ENCODE measurements at regions not wholly inside any gene's neighbourhood (a gene's known extent, or its start where the extent isn't known, plus 50 kb on each side); places are given as distances from the start of the nearest gene placed in this dataset.

DNA sequence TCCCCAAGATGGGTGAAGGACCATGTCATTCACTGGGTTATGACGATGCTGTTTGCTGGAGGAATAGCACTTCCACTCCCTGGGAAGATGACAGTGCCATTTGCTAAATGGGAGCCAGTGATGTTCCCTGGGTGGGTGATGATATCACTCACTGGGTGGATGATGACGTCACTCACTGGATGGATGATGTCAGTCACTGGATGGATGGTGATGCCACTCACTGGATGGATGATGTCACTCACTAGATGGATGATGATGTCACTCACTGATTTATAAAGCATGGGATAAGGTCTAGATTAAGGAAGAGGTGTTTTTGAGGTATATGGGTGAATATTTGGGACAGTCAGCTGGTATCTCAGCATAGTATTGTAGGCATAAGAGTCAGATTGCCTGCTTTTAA, 457.2 kb downstream of the AJAP1 start:
- Histone ChIP-seq H3K9me3 (no peaks in the 10 kb centered on the region), H3K4me3 (no peak overlapping the region), H3K27ac (no peak overlapping the region), H3K27me3 (peaks cover 0 to 5% of the 10 kb centered on the region in 2 donors), H3K4me1 (no peaks in the 10 kb centered on the region), H3K36me3 (no peaks in the 10 kb centered on the region)
- intact Hi-C loops (cut with DNase I) = no loop called here
- no peak for TF ChIP-seq POLR2A (IDR thresholded peaks at IDR 0.05)
- TF ChIP-seq, protein P1, sequence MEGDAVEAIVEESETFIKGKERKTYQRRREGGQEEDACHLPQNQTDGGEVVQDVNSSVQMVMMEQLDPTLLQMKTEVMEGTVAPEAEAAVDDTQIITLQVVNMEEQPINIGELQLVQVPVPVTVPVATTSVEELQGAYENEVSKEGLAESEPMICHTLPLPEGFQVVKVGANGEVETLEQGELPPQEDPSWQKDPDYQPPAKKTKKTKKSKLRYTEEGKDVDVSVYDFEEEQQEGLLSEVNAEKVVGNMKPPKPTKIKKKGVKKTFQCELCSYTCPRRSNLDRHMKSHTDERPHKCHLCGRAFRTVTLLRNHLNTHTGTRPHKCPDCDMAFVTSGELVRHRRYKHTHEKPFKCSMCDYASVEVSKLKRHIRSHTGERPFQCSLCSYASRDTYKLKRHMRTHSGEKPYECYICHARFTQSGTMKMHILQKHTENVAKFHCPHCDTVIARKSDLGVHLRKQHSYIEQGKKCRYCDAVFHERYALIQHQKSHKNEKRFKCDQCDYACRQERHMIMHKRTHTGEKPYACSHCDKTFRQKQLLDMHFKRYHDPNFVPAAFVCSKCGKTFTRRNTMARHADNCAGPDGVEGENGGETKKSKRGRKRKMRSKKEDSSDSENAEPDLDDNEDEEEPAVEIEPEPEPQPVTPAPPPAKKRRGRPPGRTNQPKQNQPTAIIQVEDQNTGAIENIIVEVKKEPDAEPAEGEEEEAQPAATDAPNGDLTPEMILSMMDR (IDR thresholded peaks at IDR 0.05) = no peak
- 50% methylated on average over 2 of the region's 2 CpGs for WGBS (ENCODE audit: insufficient coverage, low coverage, low lambda C conversion rate, missing lambda C conversion rate)
- no peak for ATAC-seq
- no peak for DNase-seq

DNA sequence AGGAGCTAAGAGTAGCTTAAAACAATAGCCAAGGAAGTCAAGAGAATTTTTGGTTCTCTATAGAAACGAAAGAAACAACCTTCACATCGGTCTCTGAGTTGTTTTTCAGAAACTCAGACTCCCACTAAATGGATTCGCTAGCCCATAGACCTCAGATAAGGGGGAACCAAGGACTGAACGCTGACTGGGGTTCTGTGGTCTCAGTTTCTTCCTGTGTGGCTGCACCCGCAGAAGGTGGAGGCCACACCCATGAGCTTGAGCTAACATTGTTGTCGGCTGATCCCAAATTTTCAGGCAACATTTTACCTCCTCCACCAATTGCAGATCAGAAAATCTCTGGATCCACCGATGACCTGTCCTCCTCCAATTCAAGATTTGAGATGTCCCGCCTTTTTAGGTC, 456.1 kb downstream of the AJAP1 start:
- no peak overlapping the region for H3K4me3 ChIP-seq
- TF ChIP-seq POLR2A (IDR thresholded peaks at IDR 0.05) = no peak
- TF ChIP-seq, protein P1 (IDR thresholded peaks at IDR 0.05) = no peak
- H3K27me3 ChIP-seq = peaks cover 0 to 5% of the 10 kb centered on the region in 2 donors
- ATAC-seq = no peak
- H3K4me1 ChIP-seq = no peaks in the 10 kb centered on the region
- no peak overlapping the region for H3K27ac ChIP-seq
- H3K9me3 ChIP-seq = no peaks in the 10 kb centered on the region
- intact Hi-C loops (cut with DNase I) = no loop called here
- no peak for DNase-seq
- WGBS (ENCODE audit: insufficient coverage, low coverage, low lambda C conversion rate, missing lambda C conversion rate) = 24% methylated on average over 4 of the region's 8 CpGs
- H3K36me3 ChIP-seq = no peaks in the 10 kb centered on the region

DNA sequence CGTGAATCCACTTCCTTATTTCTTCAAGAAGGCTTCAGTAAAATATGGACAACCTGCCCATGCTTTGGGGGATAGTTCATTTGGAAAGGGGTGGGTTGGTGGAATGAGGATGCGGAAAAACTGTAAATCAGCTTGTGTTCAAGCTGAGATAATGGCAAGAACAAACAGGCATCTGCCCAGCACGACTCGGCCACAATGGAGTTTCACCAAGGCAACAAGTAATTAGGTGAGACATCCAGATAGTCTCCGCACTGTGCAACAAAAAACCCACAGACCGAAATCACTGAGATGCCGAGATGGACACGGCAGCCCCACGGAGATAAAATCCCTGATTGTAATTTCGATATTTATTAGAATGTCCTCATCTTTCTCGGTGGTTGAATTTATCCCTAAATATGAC, 455.2 kb downstream of the AJAP1 start:
- DNase-seq (no peak), ATAC-seq (no peak)
- H3K36me3 ChIP-seq = no peaks in the 10 kb centered on the region
- no peaks in the 10 kb centered on the region for H3K4me1 ChIP-seq
- H3K27ac ChIP-seq = no peak overlapping the region
- H3K27me3 ChIP-seq = peaks cover 0 to 5% of the 10 kb centered on the region in 2 donors
- TF ChIP-seq POLR2A (IDR thresholded peaks at IDR 0.05) = no peak
- TF ChIP-seq, protein P1 (IDR thresholded peaks at IDR 0.05) = no peak
- no peak overlapping the region for H3K4me3 ChIP-seq
- intact Hi-C loops (cut with DNase I) = no loop called here
- no peaks in the 10 kb centered on the region for H3K9me3 ChIP-seq
- 50% methylated on average over 11 of the region's 11 CpGs for WGBS (ENCODE audit: insufficient coverage, low coverage, low lambda C conversion rate, missing lambda C conversion rate)

DNA sequence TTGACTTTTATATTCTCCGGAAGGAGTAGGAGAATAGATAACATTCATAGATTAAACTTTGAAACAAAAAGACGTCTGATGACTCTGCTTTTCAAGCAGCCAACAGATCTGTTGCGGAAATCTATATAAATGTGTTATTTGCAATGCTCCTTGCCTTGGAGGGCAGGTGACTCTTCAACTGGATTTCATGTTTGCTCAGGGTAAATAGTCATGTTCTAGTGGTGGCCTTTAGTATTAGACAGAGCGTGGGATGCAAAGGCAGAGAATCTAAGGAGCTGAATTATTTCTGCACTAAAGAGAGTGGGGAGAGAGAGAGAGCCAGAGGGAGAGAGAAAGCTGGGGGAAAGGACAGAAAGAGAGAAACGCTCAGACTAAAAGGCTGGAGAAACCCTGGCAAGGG, 454.3 kb downstream of the AJAP1 start:
- Histone ChIP-seq H3K9me3 (no peaks in the 10 kb centered on the region), H3K4me1 (no peaks in the 10 kb centered on the region), H3K36me3 (no peaks in the 10 kb centered on the region), H3K27me3 (peaks cover 0 to 5% of the 10 kb centered on the region in 2 donors), H3K4me3 (no peak overlapping the region), H3K27ac (no peak overlapping the region)
- DNase-seq = no peak
- WGBS (ENCODE audit: insufficient coverage, low coverage, low lambda C conversion rate, missing lambda C conversion rate) = 25% methylated on average over 5 of the region's 5 CpGs
- intact Hi-C loops (cut with DNase I) = no loop called here
- TF ChIP-seq, protein P1 (IDR thresholded peaks at IDR 0.05) = no peak
- TF ChIP-seq POLR2A (IDR thresholded peaks at IDR 0.05) = no peak
- ATAC-seq = no peak

DNA sequence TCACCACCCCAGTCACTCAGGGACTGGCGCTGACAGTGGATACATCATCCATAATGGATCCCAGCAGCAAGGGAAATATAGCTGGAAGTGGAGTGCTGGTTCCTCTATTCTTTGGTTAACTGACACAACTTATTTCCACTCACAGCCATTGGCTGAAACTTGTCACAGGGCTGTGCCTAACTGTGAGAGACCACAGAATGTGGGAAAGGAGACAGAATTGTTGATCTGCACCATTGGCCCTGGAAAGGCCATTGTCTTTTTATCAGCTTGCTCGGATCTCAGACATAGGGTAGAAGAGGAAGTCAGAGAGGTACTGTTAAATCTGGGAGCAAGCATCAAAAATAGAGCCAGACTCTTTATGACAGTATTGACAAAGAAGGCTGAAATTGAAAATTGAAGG, 451.3 kb downstream of the AJAP1 start:
- Histone ChIP-seq H3K4me3 (no peak overlapping the region), H3K27me3 (peaks cover 0 to 5% of the 10 kb centered on the region in 2 donors), H3K27ac (no peak overlapping the region), H3K4me1 (no peaks in the 10 kb centered on the region), H3K9me3 (no peaks in the 10 kb centered on the region), H3K36me3 (no peaks in the 10 kb centered on the region)
- no peak for TF ChIP-seq POLR2A (IDR thresholded peaks at IDR 0.05)
- TF ChIP-seq, protein P1 (IDR thresholded peaks at IDR 0.05) = no peak
- no peak for DNase-seq
- intact Hi-C loops (cut with DNase I) = no loop called here
- no peak for ATAC-seq
- WGBS (ENCODE audit: insufficient coverage, low coverage, low lambda C conversion rate, missing lambda C conversion rate) = 35% methylated on average over 2 of the region's 2 CpGs

Data from right lobe of liver (tissue), 6 donors.